Right lobe of liver (tissue), 4 donors: ENCODE measurements at regions not wholly inside any gene's neighbourhood (a gene's known extent, or its start where the extent isn't known, plus 50 kb on each side); places are given as distances from the start of the nearest gene placed in this dataset.

Experiments used
- POLR2A ChIP-seq: fragments of 450-650 bp; IDR thresholded peaks from one replicate; pipeline ENCODE4 v1.6.1; 2017; ENCODE audit warnings: antibody characterized with exemption, mild to moderate bottlenecking
- TF ChIP-seq, protein P1 (sequence below), 4 donors: fragments of 200-600 bp in 3 of 4; fragments of 450-650 bp in 1 of 4; IDR thresholded peaks; one replicate each; pipeline versions ENCODE4 v1.5.1 to v1.8.0; 2016 to 2022; ENCODE audit warnings: antibody characterized with exemption in 4 of 4, mild to moderate bottlenecking in 2 of 4
- donor health status: DM: no; HTN: no; CAD: no.
- donor health status: DM: no; HTN: no; CAD: no.
- donor health status: DM: no; HTN: yes; CAD: no.

DNA sequence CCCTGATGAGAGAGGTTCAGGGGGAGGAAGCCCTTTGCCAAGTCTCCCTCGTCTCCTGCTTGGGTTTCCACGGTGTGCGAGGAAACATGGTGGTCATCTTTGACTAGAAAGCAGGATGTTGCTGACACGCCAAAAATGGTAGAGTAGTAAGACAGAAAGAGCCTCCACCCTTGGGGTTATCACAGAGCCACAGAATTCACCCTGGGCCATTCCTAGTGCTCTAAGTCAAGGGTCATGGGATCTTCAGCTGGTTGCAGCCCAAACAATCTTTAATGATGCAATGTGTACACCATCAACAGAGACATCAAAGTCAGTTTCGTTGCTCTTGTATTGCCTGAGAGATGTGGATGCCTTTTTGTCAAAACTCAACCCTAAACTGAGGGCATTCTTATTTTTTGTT is 201.9 kb downstream of the LY86 start:
- TF ChIP-seq, protein P1, sequence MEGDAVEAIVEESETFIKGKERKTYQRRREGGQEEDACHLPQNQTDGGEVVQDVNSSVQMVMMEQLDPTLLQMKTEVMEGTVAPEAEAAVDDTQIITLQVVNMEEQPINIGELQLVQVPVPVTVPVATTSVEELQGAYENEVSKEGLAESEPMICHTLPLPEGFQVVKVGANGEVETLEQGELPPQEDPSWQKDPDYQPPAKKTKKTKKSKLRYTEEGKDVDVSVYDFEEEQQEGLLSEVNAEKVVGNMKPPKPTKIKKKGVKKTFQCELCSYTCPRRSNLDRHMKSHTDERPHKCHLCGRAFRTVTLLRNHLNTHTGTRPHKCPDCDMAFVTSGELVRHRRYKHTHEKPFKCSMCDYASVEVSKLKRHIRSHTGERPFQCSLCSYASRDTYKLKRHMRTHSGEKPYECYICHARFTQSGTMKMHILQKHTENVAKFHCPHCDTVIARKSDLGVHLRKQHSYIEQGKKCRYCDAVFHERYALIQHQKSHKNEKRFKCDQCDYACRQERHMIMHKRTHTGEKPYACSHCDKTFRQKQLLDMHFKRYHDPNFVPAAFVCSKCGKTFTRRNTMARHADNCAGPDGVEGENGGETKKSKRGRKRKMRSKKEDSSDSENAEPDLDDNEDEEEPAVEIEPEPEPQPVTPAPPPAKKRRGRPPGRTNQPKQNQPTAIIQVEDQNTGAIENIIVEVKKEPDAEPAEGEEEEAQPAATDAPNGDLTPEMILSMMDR (IDR thresholded peaks at IDR 0.05), result no peak
- no peak for TF ChIP-seq POLR2A
